ENCODE measurements at regions not wholly inside any gene's neighbourhood (a gene's known extent, or its start where the extent isn't known, plus 50 kb on each side); places are given as distances from the start of the nearest gene placed in this dataset.

- TF ChIP-seq EZH2phosphoT487 (IDR thresholded peaks at IDR 0.05; ENCODE audit: insufficient read depth, low read depth) (no peak), EZH2 (IDR thresholded peaks at IDR 0.05; ENCODE audit: insufficient read depth, poor library complexity, severe bottlenecking) (no peak)
These were observed 167.2 kb downstream of the ETNK1 start for GRCh38 chr12:22792138-22792537.

Data from GM23248 (cell line).